GM06990 (cell line): ENCODE measurements at regions not wholly inside any gene's neighbourhood (a gene's known extent, or its start where the extent isn't known, plus 50 kb on each side); places are given as distances from the start of the nearest gene placed in this dataset.

Source experiments
- DNase-seq: peaks from one replicate; pipeline ENCODE4 v3.0.0-alpha.2; 2011; ENCODE audit not compliant: insufficient read length; ENCODE audit errors: extremely low read depth
- H3K27me3 ChIP-seq: replicated peaks from 2 replicates; pipeline ENCODE4 v1.6.0; 2011; ENCODE audit warnings: low read length; ENCODE audit not compliant: control insufficient read depth, insufficient read depth
- H3K36me3 ChIP-seq: 2 replicates; pipeline ENCODE4 v1.5.1; 2011; ENCODE audit warnings: low read length; ENCODE audit not compliant: control insufficient read depth, insufficient read depth
- H3K4me3 ChIP-seq: replicated peaks from 2 replicates; pipeline ENCODE4 v1.5.1; 2011; ENCODE audit warnings: low read depth, mild to moderate bottlenecking, control low read depth, low read length
- TF ChIP-seq, protein P1 (sequence below): IDR thresholded peaks from 2 replicates; pipeline ENCODE4 v1.5.1; 2011; ENCODE audit warnings: low read length, control low read depth, mild to moderate bottlenecking, inconsistent platforms; ENCODE audit not compliant: insufficient read depth, poor library complexity, severe bottlenecking

DNA sequence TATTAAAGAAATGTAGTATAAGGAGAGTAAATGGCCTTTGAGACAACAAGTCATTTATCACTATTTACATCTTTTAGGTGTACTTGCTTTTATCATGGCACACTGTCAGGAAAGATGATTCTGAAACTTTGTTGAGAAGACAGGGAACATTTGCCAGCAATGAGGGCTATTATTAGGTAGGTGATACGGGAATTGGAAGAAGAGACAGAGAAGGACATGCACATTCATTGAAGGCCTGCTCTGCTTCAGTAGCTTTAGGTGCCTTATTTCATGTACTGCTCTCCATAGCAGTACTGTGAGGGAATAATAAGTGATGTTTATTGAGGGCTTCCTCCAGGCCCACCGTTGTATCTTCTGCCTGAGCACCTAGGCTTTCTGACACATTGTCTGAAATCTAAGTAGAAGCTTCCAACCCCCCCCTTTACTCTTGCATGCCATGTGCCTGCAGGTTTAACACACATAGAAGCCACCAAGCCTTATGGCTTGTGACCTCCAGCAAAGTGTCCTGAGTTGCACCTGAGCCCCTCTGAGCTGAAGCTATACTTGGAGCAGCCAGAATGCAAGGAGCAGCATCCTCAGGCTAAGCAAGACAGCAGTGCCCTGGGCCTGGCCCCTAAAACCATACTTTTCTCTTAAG is 275.2 kb upstream of the VLDLR start:
- DNase-seq, result no peak
- Histone ChIP-seq H3K27me3 (no peaks in the 10 kb centered on the region), H3K36me3 (no peaks in the 10 kb centered on the region), H3K4me3 (no peak overlapping the region)
- TF ChIP-seq, protein P1, sequence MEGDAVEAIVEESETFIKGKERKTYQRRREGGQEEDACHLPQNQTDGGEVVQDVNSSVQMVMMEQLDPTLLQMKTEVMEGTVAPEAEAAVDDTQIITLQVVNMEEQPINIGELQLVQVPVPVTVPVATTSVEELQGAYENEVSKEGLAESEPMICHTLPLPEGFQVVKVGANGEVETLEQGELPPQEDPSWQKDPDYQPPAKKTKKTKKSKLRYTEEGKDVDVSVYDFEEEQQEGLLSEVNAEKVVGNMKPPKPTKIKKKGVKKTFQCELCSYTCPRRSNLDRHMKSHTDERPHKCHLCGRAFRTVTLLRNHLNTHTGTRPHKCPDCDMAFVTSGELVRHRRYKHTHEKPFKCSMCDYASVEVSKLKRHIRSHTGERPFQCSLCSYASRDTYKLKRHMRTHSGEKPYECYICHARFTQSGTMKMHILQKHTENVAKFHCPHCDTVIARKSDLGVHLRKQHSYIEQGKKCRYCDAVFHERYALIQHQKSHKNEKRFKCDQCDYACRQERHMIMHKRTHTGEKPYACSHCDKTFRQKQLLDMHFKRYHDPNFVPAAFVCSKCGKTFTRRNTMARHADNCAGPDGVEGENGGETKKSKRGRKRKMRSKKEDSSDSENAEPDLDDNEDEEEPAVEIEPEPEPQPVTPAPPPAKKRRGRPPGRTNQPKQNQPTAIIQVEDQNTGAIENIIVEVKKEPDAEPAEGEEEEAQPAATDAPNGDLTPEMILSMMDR, result no peak

DNA sequence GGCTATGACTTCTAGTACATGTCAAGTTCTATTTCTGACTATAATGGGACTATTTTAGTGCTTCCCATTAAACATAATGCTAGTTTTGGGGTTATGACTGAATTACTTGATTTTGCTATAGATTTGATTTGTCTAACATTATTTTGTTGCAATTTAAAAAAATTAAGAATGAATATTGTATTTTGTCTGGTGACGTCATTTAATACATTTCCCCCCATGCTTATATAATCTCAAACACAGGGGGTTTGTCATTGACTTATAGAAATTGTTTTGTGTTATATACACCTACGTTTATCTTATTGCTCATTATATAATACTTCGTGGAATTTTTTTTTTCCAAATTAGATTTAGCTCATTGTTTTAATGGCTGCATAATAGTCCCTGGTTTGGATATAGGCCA is 270.3 kb upstream of the VLDLR start:
- Histone ChIP-seq H3K4me3 (no peak overlapping the region), H3K27me3 (no peaks in the 10 kb centered on the region), H3K36me3 (no peaks in the 10 kb centered on the region)
- no peak for DNase-seq
- TF ChIP-seq, protein P1, result no peak

DNA sequence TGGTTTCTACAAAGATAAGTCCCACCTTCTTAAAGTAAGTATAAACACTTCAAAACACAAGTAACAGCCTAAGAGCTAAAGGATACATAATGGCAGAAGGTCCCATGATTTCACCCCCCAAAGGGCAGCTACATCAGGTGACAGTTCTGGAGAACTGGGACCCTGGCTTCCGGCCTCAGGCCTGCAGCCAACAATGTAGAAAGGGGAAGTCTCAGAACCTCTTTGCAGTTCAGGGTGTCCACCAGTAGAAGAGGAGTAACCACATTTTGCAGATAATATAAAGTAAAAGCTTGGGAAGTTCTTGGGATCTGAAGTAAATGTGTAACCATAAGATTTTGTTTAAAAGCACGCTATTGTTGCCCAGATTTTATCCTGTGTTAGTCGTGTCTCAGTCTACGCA is 267.4 kb upstream of the VLDLR start:
- Histone ChIP-seq H3K4me3 (no peak overlapping the region), H3K36me3 (no peaks in the 10 kb centered on the region), H3K27me3 (no peaks in the 10 kb centered on the region)
- TF ChIP-seq, protein P1, result no peak
- no peak for DNase-seq

DNA sequence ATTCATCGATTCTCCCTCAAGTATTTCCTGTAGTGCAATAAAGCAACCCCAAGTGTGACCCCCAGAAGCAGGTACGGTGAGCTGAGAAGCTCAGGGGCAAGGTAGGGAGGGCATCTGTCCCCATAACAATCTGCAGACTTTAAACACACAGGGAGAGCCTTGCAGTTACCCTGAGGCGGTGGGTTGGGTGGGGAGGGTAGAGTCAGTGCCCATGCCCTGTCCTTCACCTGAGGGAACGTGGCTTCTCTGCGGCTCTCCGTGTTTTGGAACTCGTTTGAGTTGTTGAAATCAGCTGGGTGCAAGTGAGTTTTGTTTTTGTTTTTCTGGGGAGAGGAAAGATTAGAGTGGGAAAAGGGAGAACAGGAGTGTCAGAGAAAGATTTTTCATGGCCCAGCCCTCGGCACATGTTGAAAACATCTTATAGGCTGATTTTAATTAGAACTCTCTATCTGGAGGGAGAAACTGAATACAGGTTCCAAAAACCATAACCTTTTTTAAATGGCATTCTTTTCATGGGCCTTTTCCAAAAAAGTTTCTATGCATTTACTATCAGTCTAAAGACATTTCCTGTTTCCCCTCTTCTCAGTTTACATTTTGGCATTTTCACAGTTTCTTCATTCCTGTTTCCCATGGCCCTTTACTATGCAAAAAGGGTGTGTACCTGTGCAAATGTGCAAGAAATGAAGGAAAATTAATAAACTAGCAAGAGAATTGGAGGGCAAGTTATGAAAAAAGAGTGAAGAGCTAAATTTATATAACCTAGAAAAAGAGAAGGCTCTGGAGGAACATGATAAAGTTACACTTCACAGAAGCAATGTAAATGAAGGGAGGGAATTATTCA is 266.5 kb upstream of the VLDLR start:
- TF ChIP-seq, protein P1, result no peak
- no peaks in the 10 kb centered on the region for H3K27me3 ChIP-seq
- H3K4me3 ChIP-seq, result no peak overlapping the region
- no peak for DNase-seq
- no peaks in the 10 kb centered on the region for H3K36me3 ChIP-seq

DNA sequence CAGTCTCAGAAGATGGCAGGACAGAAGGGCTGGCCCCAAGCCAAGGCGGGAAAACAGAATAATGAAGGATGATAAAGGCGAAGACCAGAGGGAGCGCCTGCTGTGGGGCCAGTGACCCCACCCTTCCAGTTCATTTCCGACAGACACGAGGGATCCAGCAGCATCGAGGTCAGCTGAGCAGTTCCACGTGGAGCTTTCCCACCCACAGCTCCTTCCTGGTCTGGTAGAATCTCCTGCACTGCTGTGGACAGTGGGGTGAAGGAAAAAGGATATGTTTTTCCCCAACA is 265.9 kb upstream of the VLDLR start:
- no peak overlapping the region for H3K4me3 ChIP-seq
- no peaks in the 10 kb centered on the region for H3K27me3 ChIP-seq
- TF ChIP-seq, protein P1, result no peak
- H3K36me3 ChIP-seq, result no peaks in the 10 kb centered on the region
- DNase-seq, result no peak
